ENCODE measurements at regions not wholly inside any gene's neighbourhood (a gene's known extent, or its start where the extent isn't known, plus 50 kb on each side); places are given as distances from the start of the nearest gene placed in this dataset.

DNA sequence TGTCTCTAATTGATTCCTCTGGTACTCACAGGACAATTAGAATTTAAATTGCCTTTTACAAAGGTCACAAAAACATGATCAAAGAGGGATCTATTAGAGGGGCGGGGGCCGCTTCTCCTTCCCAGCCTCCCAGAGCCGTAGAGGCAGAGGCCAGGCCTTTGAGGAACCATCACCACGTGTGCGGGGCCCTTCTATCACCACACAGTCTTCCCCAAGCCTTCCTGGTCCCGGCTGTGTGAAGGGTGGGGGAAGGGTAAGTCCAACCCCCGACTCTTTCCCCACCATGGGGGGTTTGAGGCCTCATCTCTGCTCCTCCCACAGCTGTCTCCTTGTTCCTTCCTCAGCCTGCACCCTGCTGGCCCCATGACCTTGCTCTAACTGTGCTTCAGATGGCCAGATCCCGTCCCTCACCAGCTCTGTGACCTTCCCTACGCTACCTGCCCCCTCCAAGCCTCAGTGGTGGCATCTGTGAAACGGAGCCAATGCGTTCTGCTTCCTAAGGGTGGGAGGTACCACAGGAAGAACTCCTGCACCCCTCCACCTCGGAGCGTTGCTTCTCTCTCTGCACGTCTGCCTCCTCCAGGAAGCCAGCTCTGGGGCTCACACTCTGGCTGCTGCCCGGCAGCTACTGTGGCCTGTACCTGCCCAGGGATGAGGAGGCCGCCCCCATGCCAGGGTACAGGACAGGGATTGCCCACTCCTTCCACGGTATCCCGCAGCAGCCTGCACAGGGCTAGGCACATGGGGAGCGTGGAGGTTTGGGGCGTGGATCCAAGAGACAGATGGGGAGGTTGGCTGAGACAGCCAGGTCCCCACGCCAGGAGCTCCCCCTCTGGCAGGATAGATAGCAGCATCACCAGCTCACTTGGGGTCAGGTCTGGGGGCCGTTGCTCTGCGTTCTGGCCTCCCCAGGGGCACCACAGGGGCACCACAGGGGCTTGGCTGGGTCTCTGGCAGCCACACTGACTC lies 83.8 kb downstream of the LINGO1 start (continued):
- TF ChIP-seq, protein P1, sequence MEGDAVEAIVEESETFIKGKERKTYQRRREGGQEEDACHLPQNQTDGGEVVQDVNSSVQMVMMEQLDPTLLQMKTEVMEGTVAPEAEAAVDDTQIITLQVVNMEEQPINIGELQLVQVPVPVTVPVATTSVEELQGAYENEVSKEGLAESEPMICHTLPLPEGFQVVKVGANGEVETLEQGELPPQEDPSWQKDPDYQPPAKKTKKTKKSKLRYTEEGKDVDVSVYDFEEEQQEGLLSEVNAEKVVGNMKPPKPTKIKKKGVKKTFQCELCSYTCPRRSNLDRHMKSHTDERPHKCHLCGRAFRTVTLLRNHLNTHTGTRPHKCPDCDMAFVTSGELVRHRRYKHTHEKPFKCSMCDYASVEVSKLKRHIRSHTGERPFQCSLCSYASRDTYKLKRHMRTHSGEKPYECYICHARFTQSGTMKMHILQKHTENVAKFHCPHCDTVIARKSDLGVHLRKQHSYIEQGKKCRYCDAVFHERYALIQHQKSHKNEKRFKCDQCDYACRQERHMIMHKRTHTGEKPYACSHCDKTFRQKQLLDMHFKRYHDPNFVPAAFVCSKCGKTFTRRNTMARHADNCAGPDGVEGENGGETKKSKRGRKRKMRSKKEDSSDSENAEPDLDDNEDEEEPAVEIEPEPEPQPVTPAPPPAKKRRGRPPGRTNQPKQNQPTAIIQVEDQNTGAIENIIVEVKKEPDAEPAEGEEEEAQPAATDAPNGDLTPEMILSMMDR (IDR thresholded peaks at IDR 0.05) = no peak
- TF ChIP-seq NR3C1 (IDR thresholded peaks at IDR 0.05) (no peak), SREBF2 (IDR thresholded peaks at IDR 0.05) (no peak), RFX5 (IDR thresholded peaks at IDR 0.05) (no peak), EHF (CRISPR knock-in tag; IDR thresholded peaks at IDR 0.05) (no peak), PHF8 (IDR thresholded peaks at IDR 0.05; ENCODE audit: borderline replicate concordance, low read depth) (no peak), JUNB (IDR thresholded peaks at IDR 0.05) (no peak)

DNA sequence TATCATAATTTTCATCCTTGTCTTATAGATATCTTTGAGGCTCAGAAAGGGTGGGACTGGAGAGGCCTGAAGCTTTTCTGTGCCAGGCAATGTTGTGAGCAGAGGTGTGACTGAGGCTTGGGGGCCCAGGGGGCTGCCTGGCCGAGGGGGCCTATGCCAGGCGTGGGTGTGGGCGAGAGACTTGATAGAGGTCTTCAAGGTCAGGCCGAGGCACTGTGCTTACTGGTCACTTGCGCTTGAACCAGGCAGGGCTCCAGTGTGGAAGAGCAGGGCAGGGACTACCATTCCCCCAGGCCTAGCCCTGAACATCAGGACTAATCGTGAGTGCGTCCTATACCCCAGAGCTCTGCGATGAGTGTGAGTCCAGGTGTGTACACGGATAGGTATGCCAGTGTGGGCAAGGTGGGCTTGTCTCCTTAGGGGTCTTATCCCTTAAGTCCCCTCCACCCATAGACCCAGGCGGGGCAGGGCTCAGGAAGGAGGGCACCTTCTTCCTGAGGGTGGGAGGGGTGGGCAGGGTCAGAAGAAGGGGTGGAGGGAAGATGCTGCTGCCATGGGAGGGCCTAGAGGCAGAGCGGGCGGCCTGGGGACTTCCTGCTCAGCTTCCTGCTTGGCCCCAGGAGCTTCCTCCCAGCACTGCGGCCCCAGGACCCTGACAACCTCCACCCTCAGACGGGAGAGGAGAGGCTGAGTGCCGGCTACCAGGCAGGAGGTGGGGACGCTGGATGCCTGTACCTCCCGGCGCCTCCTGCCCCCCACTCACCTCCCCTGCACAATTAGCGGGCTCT lies 84.7 kb downstream of the LINGO1 start:
- no peak overlapping the region for H3K4me3 ChIP-seq
- ChIA-PET CTCF (interaction anchor here (1.2 kb wide), 1 partner anchor 52 kb away, joined by 3 read pairs; no protein-coding TSS in a partner anchor), POLR2A (no interaction called here)
- WGBS (ENCODE audit: missing lambda C conversion rate) = 83% methylated on average over 18 of the region's 19 CpGs
- DNase-seq (ENCODE audit: low read depth in 1 of 2, low spot score in 1 of 2) (no peak), ATAC-seq (no peak), FAIRE-seq (no peak)
- peaks cover 14% of the 10 kb centered on the region for H3K4me1 ChIP-seq
- H3K9me3 ChIP-seq = no peaks in the 10 kb centered on the region
- no peak overlapping the region for H3K27ac ChIP-seq
- no peak overlapping the region for H3K4me2 ChIP-seq
- no peak for TF ChIP-seq FOSB (CRISPR knock-in tag; IDR thresholded peaks at IDR 0.05)
- TF ChIP-seq EHF (CRISPR knock-in tag; IDR thresholded peaks at IDR 0.05) = no peak
- TF ChIP-seq MAZ (IDR thresholded peaks at IDR 0.05; ENCODE audit: borderline replicate concordance, low read depth, low read length) = no peak
- TF ChIP-seq HEYL (CRISPR knock-in tag; IDR thresholded peaks at IDR 0.05) = no peak

DNA sequence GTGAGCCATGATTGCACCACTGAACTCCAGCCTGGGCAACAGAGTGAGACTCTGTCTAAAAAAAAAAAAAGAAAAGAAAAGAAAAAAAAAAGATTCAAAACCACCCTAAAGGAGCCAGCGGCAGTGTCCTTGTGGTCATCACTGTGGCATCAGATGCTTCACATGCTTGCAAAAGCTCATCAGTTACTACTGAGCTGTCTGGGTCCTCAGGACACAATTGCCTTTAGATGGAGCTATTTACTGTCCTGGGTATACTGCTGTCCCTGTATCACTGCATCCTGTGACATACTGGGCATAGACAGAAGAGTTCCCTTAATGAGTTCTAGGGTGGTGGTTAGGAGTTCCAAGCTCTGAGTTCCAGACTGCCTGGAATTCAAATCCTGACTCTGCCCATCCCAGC lies 85.8 kb downstream of the LINGO1 start:
- no peaks in the 10 kb centered on the region for H3K9me3 ChIP-seq
- no peak for ATAC-seq
- no peak overlapping the region for H3K27ac ChIP-seq
- POLR2A ChIA-PET = interaction anchor here (0.7 kb wide), 1 partner anchor 294 kb away, joined by 6 read pairs; no protein-coding TSS in a partner anchor
- 84% methylated on average over 1 of the region's 1 CpG for WGBS (ENCODE audit: missing lambda C conversion rate)
- CTCF ChIA-PET = interaction anchor here (0.5 to 5.6 kb wide), 6 partner anchors 23 to 766 kb away, joined by 3 to 70 read pairs (median 4); no protein-coding TSS in a partner anchor
- no peak overlapping the region for H3K4me2 ChIP-seq
- no peak overlapping the region for H3K4me3 ChIP-seq
- TF ChIP-seq SMC3 (IDR thresholded peaks at IDR 0.05) (no peak), FOSB (CRISPR knock-in tag; IDR thresholded peaks at IDR 0.05) (no peak), SREBF2 (IDR thresholded peaks at IDR 0.05) (no peak), ZSCAN20 (CRISPR knock-in tag; IDR thresholded peaks at IDR 0.05) (no peak), HOXB5 (CRISPR knock-in tag; IDR thresholded peaks at IDR 0.05) (no peak), HOXA7 (CRISPR knock-in tag; IDR thresholded peaks at IDR 0.05) (no peak), ZNF302 (CRISPR knock-in tag; IDR thresholded peaks at IDR 0.05) (no peak), HOXB13 (CRISPR knock-in tag; IDR thresholded peaks at IDR 0.05; ENCODE audit: low read depth) (no peak), RFX5 (IDR thresholded peaks at IDR 0.05) (no peak), GATA3 (IDR thresholded peaks at IDR 0.05; ENCODE audit: borderline replicate concordance) (no peak), CEBPB (IDR thresholded peaks at IDR 0.05) (no peak), BHLHE40 (IDR thresholded peaks at IDR 0.05; ENCODE audit: low read depth, low read length) (no peak), HEYL (CRISPR knock-in tag; IDR thresholded peaks at IDR 0.05) (no peak), FOXS1 (CRISPR knock-in tag; IDR thresholded peaks at IDR 0.05) (no peak), MAFK (IDR thresholded peaks at IDR 0.05; ENCODE audit: partially characterized antibody) (no peak), EHMT2 (IDR thresholded peaks at IDR 0.05; ENCODE audit: low read depth) (no peak)
- FAIRE-seq = no peak
- no peak for DNase-seq (ENCODE audit: low read depth in 1 of 2, low spot score in 1 of 2)
- H3K4me1 ChIP-seq = peaks cover 18% of the 10 kb centered on the region
